Caco-2 (cell line): ENCODE measurements at regions not wholly inside any gene's neighbourhood (a gene's known extent, or its start where the extent isn't known, plus 50 kb on each side); places are given as distances from the start of the nearest gene placed in this dataset.

Experiments
- BruUV-seq: library from RNA; stranded (reverse); fragments of 400-500 nt; replicated peaks from 2 replicates; lab custom pipeline; 2021; lab: Mats Ljungman, UMichigan
- CTCF ChIA-PET: fragments of 300-600 bp; sonication (Branson Sonifier 250); formaldehyde crosslinking; loops from one replicate; lab custom pipeline; 2022; ENCODE audit warnings: antibody characterized with exemption; lab: Charles Lee
- POLR2A ChIA-PET: fragments of 300-600 bp; sonication (Branson Sonifier 250); formaldehyde crosslinking; loops from one replicate; lab custom pipeline; 2022; ENCODE audit warnings: antibody characterized with exemption; lab: Charles Lee
- DNase-seq, 2 experiments: peaks; one replicate each; pipeline versions ENCODE4 v3.0.0 to v3.0.0-alpha.2; 2020 to 2022
- H3K27me3 ChIP-seq: replicated peaks from 2 replicates; pipeline ENCODE4 v1.6.0; 2011; ENCODE audit warnings: low read length; ENCODE audit not compliant: control insufficient read depth, insufficient read depth
- H3K36me3 ChIP-seq: 2 replicates; pipeline ENCODE4 v1.5.1; 2011; ENCODE audit warnings: low read length; ENCODE audit not compliant: control insufficient read depth, insufficient read depth
- H3K4me1 ChIP-seq: fragments of 250-450 bp; sonication (Bioruptor Pico); 2 replicates; pipeline ENCODE4 v1.5.1; 2020; ENCODE audit warnings: mild to moderate bottlenecking
- H3K4me3 ChIP-seq: 2 replicates; pipeline ENCODE4 v1.5.1; 2011; ENCODE audit warnings: low read depth, mild to moderate bottlenecking, control low read depth, low read length
- H3K9me3 ChIP-seq: fragments of 250-450 bp; sonication (Bioruptor Pico); 2 replicates; pipeline ENCODE4 v1.5.1; 2020; ENCODE audit warnings: mild to moderate bottlenecking, moderate library complexity
- H3K27ac Mint-ChIP-seq: one replicate; pipeline ENCODE4 v1.8.0; 2022; ENCODE audit warnings: mixed read lengths; ENCODE audit not compliant: unreplicated experiment
- H3K27me3 Mint-ChIP-seq: one replicate; pipeline ENCODE4 v1.8.0; 2022; ENCODE audit warnings: mixed read lengths; ENCODE audit not compliant: insufficient read depth, unreplicated experiment
- H3K36me3 Mint-ChIP-seq: one replicate; pipeline ENCODE4 v1.8.0; 2022; ENCODE audit warnings: mild to moderate bottlenecking, mixed read lengths; ENCODE audit not compliant: insufficient read depth, unreplicated experiment
- H3K4me1 Mint-ChIP-seq: one replicate; pipeline ENCODE4 v1.8.0; 2022; ENCODE audit warnings: low read depth, mixed read lengths; ENCODE audit not compliant: unreplicated experiment
- H3K4me3 Mint-ChIP-seq: one replicate; pipeline ENCODE4 v1.8.0; 2022; ENCODE audit warnings: mild to moderate bottlenecking, moderate library complexity, mixed read lengths; ENCODE audit not compliant: unreplicated experiment
- H3K9me3 Mint-ChIP-seq: one replicate; pipeline ENCODE4 v1.8.0; 2022; ENCODE audit warnings: mixed read lengths; ENCODE audit not compliant: unreplicated experiment
- intact Hi-C: fragments of 100-400 bp; cut with micrococcal nuclease; formaldehyde crosslinking; loops from one replicate; pipeline ENCODE4 v1.10.0; 2022; ENCODE audit not compliant: unreplicated experiment
- TF ChIP-seq, protein P1 (sequence below), 2 experiments: fragments of 200-600 bp in 1 of 2; IDR thresholded peaks; 1 replicate in 1 of 2; 2 replicates in 1 of 2; pipeline versions ENCODE4 v1.5.1 to v1.8.0; 2011 to 2022; ENCODE audit warnings: antibody characterized with exemption in 1 of 2, control low read depth in 1 of 2, inconsistent platforms in 1 of 2, low read depth in 1 of 2, low read length in 1 of 2, mild to moderate bottlenecking in 1 of 2, moderate library complexity in 1 of 2; ENCODE audit not compliant: insufficient read depth in 1 of 2, severe bottlenecking in 1 of 2, unreplicated experiment in 1 of 2

GRCh38 chr16:13573903-13574302, 346.1 kb upstream of the ERCC4 start:
- TF ChIP-seq, protein P1, sequence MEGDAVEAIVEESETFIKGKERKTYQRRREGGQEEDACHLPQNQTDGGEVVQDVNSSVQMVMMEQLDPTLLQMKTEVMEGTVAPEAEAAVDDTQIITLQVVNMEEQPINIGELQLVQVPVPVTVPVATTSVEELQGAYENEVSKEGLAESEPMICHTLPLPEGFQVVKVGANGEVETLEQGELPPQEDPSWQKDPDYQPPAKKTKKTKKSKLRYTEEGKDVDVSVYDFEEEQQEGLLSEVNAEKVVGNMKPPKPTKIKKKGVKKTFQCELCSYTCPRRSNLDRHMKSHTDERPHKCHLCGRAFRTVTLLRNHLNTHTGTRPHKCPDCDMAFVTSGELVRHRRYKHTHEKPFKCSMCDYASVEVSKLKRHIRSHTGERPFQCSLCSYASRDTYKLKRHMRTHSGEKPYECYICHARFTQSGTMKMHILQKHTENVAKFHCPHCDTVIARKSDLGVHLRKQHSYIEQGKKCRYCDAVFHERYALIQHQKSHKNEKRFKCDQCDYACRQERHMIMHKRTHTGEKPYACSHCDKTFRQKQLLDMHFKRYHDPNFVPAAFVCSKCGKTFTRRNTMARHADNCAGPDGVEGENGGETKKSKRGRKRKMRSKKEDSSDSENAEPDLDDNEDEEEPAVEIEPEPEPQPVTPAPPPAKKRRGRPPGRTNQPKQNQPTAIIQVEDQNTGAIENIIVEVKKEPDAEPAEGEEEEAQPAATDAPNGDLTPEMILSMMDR (IDR thresholded peaks at IDR 0.05; ENCODE audit: insufficient read depth in 1 of 2, low read depth in 1 of 2, low read length in 1 of 2, severe bottlenecking in 1 of 2, unreplicated experiment in 1 of 2) = no peak
- Mint-ChIP-seq H3K4me3 (no peak overlapping the region), H3K27me3 (peaks cover 11% of the 10 kb centered on the region), H3K4me1 (no peaks in the 10 kb centered on the region), H3K36me3 (no peaks in the 10 kb centered on the region), H3K9me3 (peaks cover 8% of the 10 kb centered on the region), H3K27ac (no peak overlapping the region)
- Histone ChIP-seq H3K9me3 (no peaks in the 10 kb centered on the region), H3K27me3 (no peaks in the 10 kb centered on the region), H3K36me3 (no peaks in the 10 kb centered on the region), H3K4me3 (no peak overlapping the region), H3K4me1 (no peaks in the 10 kb centered on the region)
- ChIA-PET POLR2A (no interaction called here), CTCF (no interaction called here)
- DNase-seq = no peak
- no TSS peak for BruUV-seq
- intact Hi-C loops = no loop called here

DNA sequence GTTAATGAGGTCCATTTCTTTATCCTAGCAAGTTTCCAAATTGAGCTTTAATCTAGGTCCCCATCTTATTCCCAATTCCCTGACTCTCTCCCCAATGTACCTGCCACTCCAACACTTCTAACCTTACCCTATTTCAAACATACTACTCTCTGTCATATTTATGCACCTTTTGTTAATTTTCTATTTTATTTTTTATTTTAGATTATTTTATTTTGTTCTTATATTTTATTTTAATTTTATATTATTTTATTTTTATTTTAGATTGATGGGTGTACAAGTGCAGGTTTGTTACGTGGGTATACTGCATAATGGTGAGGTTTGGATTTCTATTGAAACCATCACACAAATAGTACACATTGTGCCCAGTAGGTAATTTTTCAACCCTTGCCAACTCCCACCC, 333.9 kb upstream of the ERCC4 start:
- Histone ChIP-seq H3K4me3 (no peak overlapping the region), H3K9me3 (no peaks in the 10 kb centered on the region), H3K4me1 (no peaks in the 10 kb centered on the region), H3K27me3 (no peaks in the 10 kb centered on the region), H3K36me3 (no peaks in the 10 kb centered on the region)
- Mint-ChIP-seq H3K9me3 (no peaks in the 10 kb centered on the region), H3K27ac (no peak overlapping the region), H3K36me3 (no peaks in the 10 kb centered on the region), H3K4me3 (no peak overlapping the region), H3K4me1 (no peaks in the 10 kb centered on the region), H3K27me3 (peaks cover 4% of the 10 kb centered on the region)
- BruUV-seq = no TSS peak
- TF ChIP-seq, protein P1 (IDR thresholded peaks at IDR 0.05; ENCODE audit: insufficient read depth in 1 of 2, low read depth in 1 of 2, low read length in 1 of 2, severe bottlenecking in 1 of 2, unreplicated experiment in 1 of 2) = no peak
- CTCF ChIA-PET = no interaction called here
- POLR2A ChIA-PET = no interaction called here
- no peak for DNase-seq
- intact Hi-C loops = no loop called here

DNA sequence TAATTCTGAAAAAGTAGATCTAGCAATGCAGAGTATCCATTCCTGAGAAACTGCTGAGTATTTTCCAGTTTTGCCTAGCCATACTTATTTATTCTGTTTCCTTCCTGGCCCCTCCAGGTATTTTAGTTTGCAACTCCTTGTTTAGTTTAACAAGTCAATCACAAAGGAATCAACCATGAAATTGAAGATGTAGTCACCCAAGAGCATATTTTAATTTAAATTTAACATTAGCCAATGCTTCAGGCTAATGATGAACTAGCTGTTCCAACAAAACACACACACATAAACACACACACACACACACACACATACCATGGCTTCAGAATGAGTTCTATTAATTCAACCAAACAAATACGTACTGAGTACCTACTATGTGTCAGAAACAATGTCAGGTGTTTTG, 332.8 kb upstream of the ERCC4 start:
- no peak for DNase-seq
- no peaks in the 10 kb centered on the region for H3K4me1 Mint-ChIP-seq
- TF ChIP-seq, protein P1 (IDR thresholded peaks at IDR 0.05; ENCODE audit: insufficient read depth in 1 of 2, low read depth in 1 of 2, low read length in 1 of 2, severe bottlenecking in 1 of 2, unreplicated experiment in 1 of 2) = no peak
- Histone ChIP-seq H3K4me3 (no peak overlapping the region), H3K36me3 (no peaks in the 10 kb centered on the region), H3K4me1 (no peaks in the 10 kb centered on the region), H3K9me3 (no peaks in the 10 kb centered on the region), H3K27me3 (no peaks in the 10 kb centered on the region)
- no TSS peak for BruUV-seq
- ChIA-PET POLR2A (no interaction called here), CTCF (no interaction called here)
- H3K4me3 Mint-ChIP-seq = no peak overlapping the region
- intact Hi-C loops = no loop called here
- no peak overlapping the region for H3K27ac Mint-ChIP-seq
- H3K36me3 Mint-ChIP-seq = no peaks in the 10 kb centered on the region
- peaks cover 4% of the 10 kb centered on the region for H3K27me3 Mint-ChIP-seq
- no peaks in the 10 kb centered on the region for H3K9me3 Mint-ChIP-seq
